ENCODE measurements at regions not wholly inside any gene's neighbourhood (a gene's known extent, or its start where the extent isn't known, plus 50 kb on each side); places are given as distances from the start of the nearest gene placed in this dataset.

DNA sequence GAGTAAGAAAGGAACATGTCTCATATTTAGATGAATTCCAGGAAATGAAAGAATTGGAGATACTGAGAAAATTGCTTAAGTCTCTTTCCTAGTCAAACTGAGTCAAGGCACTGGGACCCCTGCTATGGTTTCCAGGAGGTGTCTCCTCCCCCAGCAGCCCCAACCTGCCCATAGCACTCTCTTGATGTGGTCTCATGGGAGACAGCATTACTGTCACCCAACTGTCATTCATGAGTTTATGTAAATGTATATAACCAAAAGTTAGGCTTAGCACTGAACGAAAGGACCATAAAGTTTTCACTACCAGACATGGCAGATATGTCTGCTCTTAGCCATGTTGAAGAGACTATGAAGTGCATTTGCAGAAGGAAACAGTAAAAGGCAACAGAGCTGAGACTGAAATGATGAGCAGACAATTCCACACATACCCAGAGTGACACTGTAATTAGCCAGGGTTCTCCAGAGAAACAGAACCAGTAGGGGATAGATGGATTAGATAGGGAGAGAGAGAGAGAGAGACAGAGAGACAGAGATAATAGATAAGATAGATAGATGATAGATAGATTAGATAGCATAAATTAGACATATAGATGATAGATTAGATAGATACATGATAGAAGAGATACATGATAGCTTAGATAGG lies 328.1 kb downstream of the BRD1 start:
- no peak for DNase-seq

DNA sequence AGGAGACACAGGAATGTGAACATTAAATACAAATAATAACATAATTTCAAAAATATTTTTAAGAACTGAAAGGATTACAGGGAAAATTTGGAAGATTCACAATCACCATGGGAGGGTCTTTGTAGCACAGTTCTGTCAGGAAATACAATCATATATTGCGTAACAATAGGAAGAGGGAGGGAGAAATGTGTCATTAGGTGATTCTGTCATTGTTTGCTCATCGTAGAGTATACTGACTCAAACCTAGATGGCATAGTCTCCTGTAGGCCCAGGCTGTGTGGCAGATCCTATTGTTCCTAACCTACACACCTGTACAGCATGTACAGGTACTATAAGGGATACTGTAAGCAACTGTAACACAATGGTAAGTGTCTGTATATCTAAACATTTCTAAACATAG lies 330.4 kb downstream of the BRD1 start:
- no peak for DNase-seq

DNA sequence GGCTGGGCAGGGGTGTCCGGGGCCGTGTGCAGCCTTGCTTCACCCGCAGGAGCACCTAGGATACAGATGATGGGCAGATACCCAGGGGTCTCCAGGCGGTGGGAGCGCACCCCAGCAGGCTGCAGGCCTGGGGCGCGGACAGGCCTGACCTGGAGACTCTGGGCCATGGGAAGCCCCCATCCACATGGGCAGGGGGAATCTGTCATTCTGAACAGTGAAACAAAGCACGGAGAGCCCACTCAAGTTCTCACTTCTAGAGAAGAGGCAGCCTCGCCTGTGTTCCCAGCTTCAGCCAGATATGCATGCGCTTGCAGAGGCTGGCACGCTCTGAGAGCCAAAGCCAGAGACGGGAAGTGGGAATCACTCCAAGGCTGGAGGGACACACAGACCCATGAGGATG lies 333.1 kb downstream of the BRD1 start:
- DNase-seq: no peak

DNA sequence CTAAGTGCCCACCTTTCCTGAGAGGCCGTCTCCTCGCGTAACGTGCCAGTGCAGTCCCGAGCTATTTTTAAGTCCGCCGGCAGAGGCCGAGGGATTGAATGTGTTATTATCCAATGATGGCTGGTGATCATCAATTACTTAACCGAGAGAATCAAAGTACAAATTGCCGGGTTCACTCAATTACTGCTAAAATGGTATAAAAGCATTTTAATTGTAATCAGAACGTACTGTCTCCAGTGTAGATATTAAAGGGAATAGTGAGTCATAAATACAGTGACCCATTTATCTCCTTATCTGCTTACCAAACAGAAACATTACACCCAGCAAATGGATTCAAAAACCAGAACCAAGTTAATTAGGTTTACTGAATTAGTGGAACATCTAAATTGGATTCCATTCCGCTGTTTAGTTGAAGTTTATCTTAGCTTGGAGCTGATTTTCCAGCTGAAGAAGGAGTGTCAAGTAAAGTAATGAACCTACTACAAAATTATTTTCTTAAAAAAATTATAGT lies 334.9 kb downstream of the BRD1 start:
- no peak for DNase-seq

DNA sequence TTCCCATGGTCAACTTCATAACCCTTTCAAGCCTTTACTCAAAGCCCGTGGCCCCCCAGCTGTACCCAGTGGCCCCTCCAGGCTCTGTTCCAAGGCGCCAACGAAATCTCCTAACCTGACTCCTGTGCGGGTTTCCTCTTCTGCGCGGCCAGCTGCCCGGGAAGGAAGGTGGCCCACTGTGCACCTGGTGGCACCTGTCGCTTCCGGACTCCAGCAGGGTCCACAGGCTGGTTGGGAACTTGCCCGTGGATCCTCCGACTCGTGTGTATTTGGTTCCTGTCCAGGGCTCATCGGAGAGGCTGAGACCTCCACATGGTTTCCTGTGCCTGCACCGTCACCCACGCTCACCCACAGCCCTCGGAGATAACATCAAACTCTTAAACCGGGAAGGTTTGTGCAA lies 335.4 kb downstream of the BRD1 start:
- DNase-seq: no peak

DNA sequence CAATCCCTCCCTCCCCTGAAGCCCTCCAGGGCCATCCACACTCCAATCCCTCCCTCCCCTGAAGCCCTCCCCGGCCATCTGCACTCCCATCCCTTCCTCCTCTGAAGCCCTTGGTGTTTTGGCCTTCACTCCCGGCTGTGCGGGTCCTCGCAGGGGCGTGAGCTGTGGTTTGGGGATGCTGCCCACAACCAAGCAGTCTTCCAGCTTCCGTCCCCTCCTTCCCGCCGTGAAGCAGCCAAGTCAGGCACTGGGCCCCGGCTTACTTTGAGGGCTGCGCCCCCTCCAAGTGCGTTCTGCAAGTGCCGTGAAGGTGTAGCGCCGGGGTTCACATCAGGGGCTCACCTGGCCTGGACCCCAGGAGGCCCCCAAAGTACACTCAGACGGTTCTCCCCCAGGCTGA lies 335.9 kb downstream of the BRD1 start:
- DNase-seq: no peak

DNA sequence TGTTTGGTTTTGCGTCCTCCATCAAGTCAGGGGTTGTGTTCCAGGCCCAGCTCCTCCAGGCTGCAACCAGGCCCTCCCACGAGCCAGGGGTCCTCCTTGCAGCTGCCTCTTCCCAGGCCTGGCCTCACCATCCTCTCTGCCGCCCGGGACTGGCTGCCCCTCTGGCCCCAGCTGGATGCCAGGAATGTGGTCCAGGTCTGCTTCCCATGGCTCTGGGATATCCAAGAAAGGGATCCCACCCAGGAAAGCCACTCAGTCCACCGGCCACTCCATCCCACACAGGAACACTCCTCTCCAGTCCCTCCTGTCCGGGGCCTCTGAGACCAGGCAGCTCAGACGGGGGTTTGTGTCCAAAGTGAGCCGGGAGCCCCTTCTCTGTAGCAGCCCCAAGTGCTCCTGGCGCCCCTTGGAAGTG lies 336.4 kb downstream of the BRD1 start:
- no peak for DNase-seq

DNA sequence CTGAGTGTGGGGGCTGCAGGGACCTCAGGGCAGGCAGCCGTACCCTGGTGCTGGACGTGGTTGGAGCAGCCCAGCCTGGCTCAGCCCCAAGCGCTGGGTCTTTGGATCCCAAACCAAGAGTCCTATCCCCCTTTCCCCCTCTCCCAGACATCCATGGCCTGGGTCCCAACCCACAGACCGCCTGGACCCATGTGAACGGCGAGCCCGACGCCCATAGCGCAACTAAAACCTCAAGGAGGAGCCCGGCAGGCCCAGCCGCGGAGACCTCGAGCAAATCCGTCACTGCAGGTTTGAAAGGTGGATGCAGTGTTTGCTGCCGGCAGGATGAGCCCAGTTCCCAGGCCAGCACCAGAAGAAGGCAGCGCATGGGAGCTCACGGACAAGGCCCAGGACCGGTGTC lies 337.0 kb downstream of the BRD1 start:
- no peak for DNase-seq

DNA sequence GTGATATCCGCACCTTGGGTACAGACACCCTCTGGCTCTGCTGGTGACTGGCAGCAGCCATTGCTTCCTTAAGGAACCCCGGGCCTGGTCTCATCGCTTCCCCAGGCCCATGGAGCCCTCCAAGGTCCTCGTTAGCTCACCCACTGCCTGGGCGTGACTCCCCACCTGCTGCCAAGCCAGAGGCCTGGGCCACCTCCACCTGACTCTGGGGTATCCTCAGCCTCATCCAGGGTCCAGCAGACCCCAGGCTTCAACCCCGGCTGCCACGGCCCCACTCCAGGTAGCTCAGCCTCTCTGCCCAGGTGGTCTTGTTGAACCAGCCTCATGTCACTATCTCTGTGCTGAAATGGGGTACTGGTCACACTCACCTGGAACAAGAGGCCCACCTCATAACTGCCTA lies 337.9 kb downstream of the BRD1 start:
- no peak for DNase-seq

DNA sequence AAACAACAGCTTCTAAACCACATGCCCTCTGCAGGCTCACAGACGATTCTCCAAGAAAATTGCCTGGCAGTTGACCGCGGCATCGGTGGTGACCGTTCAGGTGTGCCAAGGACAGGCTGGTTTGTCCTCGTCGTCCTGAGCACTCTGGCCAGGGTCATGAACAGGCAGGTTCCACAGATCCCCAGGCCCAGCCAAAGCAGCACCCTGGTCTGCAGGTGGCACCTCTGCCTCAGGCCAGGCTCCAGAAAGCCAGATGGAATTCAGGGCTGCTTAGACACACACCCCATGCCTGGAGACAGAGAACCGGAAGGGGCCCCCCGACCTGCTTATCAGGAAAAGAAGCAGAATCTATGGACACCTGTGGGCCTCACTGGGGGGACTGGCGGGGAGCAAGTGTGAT lies 338.7 kb downstream of the BRD1 start:
- DNase-seq: no peak

DNA sequence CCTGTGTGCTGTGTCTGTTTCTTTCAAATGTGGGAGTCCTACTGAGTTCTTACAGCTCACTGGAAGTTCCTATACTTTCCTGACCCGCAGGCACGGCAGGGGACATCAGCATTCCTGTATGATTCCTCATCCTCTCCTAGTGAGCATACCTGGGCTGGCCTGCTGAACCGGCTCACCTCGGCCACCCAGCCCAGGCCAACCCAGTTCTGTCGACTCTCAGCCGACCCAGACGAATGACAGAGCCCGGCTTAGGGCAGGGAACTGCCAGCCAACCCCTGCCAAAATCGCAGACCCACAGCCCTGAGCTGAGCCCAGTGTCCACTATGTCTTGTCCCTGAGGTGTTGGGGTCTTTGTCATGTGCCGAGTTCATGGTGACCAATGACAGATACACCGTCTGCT lies 339.7 kb downstream of the BRD1 start:
- DNase-seq: no peak

DNA sequence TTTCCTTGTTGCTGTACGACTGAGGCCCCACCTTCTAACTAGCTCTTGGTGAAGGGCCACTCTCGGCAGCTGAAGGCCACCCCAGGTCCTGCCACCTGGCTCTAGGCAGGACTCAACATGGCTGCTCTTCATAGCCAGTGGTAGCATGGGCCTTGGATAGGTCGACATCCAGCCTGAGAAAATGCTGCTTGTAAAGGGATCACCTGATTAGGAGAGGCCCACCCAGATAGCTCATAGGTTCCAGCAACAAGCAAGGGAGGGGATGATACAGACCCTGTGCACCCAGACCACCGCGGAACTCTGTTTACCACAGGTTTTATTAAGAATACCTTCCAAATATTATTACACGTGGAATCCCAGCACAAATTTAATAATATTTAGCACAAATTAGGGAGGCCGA lies 341.4 kb downstream of the BRD1 start:
- no peak for DNase-seq

DNA sequence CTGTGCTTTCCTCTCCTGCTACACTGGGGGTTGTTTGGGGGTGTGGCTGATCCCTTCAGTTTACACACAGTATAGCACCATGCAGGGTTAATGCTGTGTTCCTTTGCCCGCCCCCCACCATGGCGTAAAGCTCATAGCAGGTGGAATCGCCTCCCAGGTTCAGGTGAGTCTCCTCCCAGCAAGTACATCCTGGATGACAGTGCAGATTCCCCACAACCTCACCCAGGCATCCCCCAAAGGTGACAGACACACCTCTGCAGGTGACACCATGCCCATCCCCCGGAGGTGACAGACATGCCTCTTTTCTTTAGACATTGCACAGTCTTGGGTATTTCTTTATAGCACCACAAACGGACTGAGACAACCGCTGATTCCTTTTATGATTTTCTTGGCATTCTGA lies 343.7 kb downstream of the BRD1 start:
- no peak for DNase-seq

DNA sequence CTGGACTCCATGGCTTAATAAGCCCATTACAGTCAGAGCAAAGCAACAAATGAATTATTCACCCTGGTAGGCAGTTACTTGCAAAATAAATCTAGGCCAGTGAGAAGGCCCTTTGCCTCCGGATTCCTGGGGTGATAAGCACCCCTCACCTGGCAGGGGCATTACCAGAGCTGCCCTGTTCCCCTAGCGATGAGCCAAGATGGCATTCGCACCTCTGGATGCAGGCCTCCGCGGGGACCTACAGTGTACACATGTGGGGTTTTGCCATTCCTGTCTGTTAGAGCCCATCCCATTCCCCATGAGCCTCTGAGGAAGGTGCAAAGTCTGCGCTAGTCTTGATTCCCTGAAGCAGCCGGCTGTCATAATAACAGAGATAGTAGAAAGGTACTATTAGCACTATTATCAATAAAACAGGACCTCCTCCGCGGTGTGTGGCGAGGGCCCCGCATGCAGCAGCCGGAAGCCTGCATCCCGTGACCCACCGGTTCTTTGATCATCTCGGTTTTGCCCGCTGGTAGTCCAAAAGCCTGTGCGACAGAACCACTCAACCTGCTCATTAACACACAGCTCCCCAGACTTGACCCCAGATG lies 344.3 kb downstream of the BRD1 start:
- no peak for DNase-seq

DNA sequence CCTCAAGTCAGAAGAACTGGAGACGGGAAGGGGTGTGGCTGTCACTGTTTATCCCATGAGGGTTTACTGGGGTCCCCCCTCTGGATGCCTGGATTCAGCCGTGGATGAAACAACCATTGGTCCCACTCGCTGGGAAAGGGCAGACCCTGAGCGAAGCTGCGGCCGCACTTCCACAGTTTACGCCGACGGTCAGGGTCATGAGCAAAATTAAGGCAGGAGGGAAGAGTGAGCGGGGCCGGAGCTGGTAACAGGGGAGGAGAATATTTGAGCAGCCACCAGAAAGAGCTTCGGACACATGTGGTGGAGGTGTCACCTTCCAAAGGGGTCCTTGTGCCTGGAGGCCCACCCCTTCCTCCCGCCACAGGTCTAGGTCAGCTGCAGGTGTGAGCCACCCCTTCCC lies 344.9 kb downstream of the BRD1 start:
- DNase-seq: no peak

DNA sequence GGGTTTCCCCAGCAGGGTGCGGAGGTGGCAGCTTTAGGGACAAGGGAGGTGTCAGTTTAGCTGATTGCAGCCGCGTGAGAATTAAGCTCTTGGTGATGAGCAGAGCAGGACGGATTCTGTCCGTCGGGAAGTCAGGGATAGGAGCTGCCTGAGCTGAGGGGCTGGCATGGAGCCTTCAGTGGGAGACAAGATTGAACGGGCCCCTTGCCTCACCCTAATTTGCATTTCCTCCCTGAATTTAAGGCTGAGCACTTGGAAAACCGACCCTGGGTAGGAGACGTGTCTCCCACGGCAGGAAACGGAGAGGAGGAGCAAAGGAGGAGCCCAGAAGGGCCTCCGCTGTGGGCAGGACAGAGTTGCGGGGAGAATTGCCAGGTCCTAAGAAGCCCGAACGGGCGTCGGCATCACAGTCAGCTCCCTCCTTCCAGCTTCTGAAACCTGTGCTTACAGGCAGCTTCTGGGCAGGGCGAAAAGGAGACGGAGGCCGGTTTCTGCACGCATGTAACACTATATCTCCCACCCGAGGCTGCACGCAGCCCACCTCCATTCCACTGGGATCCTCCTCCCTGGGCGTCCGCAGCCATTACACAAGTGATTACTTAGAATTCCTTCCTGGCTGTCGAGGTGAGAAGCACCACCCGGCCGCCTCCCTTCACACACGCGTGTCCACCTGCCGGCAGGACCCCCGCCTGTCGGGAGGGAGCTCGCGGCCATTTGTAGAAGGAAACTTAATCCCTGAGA lies 345.8 kb downstream of the BRD1 start:
- no peak for DNase-seq

DNA sequence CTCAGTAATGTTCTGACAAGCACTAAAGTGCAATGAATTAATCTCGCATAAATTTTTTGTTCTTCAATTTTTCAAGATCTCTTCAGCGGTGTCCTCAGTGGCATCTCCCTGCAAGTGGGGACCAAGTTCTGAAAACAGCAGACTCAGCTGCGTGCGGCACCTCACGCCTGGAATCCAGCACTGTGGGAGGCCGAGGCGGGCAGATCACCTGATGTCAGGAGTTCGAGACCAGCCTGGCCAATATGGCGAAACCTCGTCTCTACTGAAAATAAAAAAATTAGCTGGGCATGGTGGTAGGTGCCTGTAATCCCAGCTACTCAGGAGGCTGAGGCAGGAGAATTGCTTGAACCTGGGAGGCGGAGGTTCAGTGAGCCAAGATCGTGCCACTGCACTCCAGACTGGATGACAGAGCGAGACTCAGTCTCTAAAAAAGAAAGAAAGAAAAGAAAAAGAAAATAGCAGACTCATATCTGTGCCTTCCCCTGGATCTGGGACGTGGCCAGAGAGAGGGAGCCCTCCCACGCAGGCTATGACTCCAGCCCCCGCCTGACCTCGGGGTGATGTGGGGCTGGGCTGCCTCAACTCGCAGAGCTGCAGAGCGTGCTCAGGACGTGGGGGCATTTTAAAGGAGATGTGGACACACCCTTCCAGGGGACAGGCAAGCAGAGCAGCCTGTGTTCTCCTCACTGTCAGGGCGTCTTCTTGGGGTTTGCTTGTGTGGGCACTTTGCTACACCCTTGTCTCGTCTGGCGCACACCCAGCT lies 346.6 kb downstream of the BRD1 start:
- DNase-seq: no peak

DNA sequence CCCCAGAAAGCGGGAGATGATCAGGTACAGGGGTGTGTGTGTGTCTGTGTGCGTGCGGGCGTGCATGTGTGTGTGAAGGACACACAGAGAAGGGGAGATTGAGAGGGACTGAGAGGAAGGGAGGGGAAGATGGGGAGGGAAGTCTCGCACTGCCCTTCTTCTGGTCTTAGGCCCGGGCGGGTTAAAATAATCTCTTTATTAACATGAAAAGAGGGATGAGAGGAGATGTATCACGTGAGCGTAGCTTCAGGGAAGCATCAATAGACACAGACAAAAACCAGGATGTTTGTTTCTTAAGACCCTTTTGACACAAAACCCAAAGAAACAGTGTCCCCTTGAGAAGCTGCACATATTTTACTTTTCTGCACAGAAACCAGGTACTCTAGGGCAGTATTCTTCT lies 347.3 kb downstream of the BRD1 start:
- DNase-seq: no peak

DNA sequence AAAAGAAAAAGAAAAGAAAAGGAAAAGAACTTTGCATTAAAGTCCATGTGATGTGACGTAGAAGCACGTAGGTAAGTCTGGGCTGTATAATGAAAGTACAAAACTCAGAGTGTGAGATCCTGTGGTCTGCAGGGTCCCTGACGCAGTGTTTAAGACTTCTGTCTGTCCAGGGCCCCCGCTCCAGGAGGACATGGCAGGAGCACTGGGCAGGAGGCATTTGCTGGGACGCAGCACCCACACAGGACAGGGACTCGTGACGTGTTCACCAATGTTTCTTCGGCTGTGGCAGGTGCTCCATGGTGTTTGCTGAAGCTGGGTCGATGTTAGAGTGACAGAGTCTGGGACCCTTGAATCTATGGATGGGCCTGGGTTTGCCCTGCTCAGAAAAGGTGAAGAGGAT lies 348.1 kb downstream of the BRD1 start:
- no peak for DNase-seq

DNA sequence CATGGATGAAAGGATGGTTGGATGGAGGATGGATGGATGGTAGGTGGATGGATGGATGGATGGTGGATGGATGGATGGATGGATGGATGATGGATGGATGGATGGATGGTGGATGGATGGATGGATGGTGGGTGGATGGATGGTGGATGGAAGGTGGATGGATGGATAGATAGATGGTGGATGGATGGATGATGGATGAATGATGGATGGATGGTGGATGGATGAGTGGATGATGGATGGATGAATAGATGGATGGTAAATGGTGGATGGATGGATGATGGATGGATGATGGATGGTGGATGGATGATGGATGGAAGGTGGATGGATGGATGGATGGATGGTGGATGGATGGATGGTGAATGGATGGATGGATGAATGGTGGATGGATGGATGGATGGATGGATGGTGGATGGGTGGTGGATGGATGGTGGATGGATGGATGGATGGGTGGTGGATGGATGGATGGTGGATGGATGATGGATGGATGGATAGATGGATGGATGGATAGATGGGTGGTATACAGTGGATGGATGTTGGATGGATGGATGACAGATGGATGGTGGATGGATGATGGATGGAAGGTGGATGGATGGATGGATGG lies 350.8 kb downstream of the BRD1 start:
- no peak for DNase-seq

DNA sequence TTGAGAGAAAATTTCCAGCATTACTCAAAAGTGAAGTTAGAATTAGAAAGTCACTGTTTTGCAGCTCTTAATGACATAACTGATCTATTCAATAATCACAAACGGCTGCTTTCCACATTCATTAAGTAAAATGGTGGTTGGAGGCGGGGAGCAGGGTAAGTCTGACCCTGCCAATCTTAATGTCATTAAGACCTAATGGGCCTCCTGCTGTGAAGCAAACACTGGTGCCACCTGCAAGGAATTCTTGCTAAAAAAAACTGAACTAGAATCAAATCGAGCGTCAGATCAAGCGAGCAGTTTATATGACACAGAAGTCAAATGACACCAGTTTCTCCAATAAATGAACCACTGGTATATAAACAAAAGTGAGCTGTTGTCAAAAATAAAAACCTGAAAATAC lies 351.5 kb downstream of the BRD1 start:
- DNase-seq: no peak

DNA sequence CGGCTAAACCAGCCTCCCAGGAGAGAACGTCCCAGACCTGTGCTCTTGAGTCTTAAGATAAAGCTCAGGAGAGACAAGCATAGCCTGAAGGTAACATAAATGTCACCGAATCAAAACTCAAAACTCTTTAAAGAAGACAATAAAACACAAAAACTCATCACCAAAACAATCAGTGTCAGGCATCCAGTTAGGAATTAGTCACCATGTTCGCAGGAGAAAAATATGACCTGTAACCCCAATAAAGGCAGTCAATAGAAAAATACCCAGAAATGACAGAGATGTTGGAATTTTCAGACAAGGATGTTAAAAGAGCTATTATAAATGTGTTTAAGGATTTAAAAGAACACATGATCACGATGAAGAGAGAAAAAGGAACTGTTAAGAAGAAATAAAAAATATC lies 352.4 kb downstream of the BRD1 start:
- DNase-seq: no peak

DNA sequence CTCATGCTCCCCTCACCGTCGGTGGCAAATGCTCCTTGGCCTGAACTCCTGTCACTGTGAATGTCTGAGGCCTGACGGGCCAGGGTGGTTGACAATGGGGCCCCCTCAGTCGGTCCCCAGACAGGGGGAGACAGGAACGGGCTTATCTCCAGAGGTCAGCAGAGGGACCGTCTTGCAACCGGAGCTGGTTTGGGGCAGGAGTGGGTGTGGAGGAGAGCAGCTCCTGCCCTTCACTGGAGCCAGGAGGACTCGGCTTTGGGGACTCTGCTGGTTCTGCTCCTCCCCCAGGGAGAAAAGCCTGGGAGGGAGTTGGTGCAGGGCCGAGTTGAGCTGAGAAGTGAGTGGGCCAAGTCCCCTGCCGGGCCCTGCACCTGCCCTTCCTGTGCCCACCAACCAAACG lies 354.4 kb downstream of the BRD1 start:
- no peak for DNase-seq
